ENCODE measurements at regions not wholly inside any gene's neighbourhood (a gene's known extent, or its start where the extent isn't known, plus 50 kb on each side); places are given as distances from the start of the nearest gene placed in this dataset.

- TF ChIP-seq KLF6 (CRISPR knock-in tag; IDR thresholded peaks at IDR 0.05; ENCODE audit: borderline replicate concordance) (no peak), THRA (IDR thresholded peaks at IDR 0.05) (no peak), ESRRB (CRISPR knock-in tag; IDR thresholded peaks at IDR 0.05; ENCODE audit: borderline replicate concordance) (no peak), FOXA3 (CRISPR knock-in tag; conservative IDR thresholded peaks at IDR 0.05 in 1 of 2, IDR thresholded peaks at IDR 0.05 in 1 of 2) (peak in 1 of 2 experiments; percentile 20; a peak in 1 of 4 replicates), TRIM24 (IDR thresholded peaks at IDR 0.05) (peak; percentile 39 to 72; a peak in 2 of 4 replicates), PBX2 (CRISPR knock-in tag; IDR thresholded peaks at IDR 0.05; ENCODE audit: low read depth) (no peak), PBX2 (tag; conservative IDR thresholded peaks at IDR 0.05; ENCODE audit: low read depth) (peak; percentile 33; the same call in 1 of the 2 replicates), USF1 (CRISPR knock-in tag; IDR thresholded peaks at IDR 0.05) (no peak), FOXJ3 (CRISPR knock-in tag; IDR thresholded peaks at IDR 0.05) (peak; percentile 88), CEBPB (tag; IDR thresholded peaks at IDR 0.05) (peak; percentile 79), MTA3 (IDR thresholded peaks at IDR 0.05; ENCODE audit: borderline replicate concordance) (no peak)
Measured at GRCh38 chr1:59057211-59057694, 239.6 kb upstream of the FGGY start (continued).
